ENCODE measurements at regions not wholly inside any gene's neighbourhood (a gene's known extent, or its start where the extent isn't known, plus 50 kb on each side); places are given as distances from the start of the nearest gene placed in this dataset.

DNA sequence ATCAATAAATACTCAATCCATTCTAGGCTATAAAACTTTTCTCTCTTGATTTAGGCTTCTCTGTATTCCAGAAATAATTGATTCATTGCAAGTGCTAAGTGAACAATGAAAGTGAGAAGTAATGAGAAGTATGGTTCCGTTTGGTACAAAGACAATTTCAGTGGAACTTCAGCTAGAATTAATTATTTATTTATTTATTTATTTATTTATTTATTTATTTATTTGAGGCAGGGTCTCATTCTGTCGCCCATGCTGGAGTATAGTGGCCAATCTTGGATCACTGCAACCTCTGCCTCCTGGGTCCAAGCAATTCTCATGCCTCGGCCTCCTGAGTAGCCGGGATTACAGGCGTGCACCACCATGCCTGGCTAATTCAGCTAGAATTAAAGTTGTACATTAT is 262.1 kb downstream of the B3GLCT start:
- Histone ChIP-seq H3K27ac (no peak overlapping the region), H3K4me1 (replicated peaks in 1 of 2) (no peaks in the 10 kb centered on the region), H3K4me3 (no peak overlapping the region), H3K27me3 (no peaks in the 10 kb centered on the region), H3K36me3 (replicated peaks in 1 of 2) (no peaks in the 10 kb centered on the region), H3K9me3 (replicated peaks in 1 of 3) (no peaks in the 10 kb centered on the region)
- DNase-seq: no peak
- intact Hi-C loops (cut with DNase I): no loop called here
- 85 to 89% (median 86%) methylated on average over 5 of the region's 5 CpGs for WGBS, 4 donors
- no peak for TF ChIP-seq POLR2A (IDR thresholded peaks at IDR 0.05)
- TF ChIP-seq, protein P1, sequence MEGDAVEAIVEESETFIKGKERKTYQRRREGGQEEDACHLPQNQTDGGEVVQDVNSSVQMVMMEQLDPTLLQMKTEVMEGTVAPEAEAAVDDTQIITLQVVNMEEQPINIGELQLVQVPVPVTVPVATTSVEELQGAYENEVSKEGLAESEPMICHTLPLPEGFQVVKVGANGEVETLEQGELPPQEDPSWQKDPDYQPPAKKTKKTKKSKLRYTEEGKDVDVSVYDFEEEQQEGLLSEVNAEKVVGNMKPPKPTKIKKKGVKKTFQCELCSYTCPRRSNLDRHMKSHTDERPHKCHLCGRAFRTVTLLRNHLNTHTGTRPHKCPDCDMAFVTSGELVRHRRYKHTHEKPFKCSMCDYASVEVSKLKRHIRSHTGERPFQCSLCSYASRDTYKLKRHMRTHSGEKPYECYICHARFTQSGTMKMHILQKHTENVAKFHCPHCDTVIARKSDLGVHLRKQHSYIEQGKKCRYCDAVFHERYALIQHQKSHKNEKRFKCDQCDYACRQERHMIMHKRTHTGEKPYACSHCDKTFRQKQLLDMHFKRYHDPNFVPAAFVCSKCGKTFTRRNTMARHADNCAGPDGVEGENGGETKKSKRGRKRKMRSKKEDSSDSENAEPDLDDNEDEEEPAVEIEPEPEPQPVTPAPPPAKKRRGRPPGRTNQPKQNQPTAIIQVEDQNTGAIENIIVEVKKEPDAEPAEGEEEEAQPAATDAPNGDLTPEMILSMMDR (IDR thresholded peaks at IDR 0.05): no peak

DNA sequence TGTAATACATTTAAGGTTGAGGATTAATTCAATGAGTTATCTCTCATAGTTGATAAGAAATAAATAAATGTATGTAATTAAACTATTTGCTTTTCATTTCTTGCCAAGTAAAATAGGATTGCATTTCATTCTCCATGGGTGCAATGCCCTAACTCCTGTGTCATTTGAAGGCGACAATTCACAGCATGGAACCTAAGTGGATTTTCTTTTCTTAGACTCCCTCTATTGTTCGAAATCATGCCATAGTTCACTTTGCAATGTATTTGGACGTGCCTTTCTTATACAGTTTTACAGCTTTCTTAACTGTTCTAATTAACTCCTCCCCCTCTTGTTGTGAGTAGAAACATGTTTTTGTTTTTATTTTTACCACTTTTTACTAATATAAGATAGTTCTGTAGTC is 263.0 kb downstream of the B3GLCT start:
- no peaks in the 10 kb centered on the region for H3K9me3 ChIP-seq (replicated peaks in 1 of 3)
- TF ChIP-seq, protein P1 (IDR thresholded peaks at IDR 0.05): no peak
- TF ChIP-seq POLR2A (IDR thresholded peaks at IDR 0.05): no peak
- H3K4me1 ChIP-seq (replicated peaks in 1 of 2): no peaks in the 10 kb centered on the region
- H3K27me3 ChIP-seq: no peaks in the 10 kb centered on the region
- no peak overlapping the region for H3K4me3 ChIP-seq
- no peak for DNase-seq
- H3K36me3 ChIP-seq (replicated peaks in 1 of 2): no peaks in the 10 kb centered on the region
- WGBS, 4 donors: 73 to 85% (median 79%) methylated on average over 3 of the region's 3 CpGs
- H3K27ac ChIP-seq: no peak overlapping the region
- intact Hi-C loops (cut with DNase I): no loop called here

DNA sequence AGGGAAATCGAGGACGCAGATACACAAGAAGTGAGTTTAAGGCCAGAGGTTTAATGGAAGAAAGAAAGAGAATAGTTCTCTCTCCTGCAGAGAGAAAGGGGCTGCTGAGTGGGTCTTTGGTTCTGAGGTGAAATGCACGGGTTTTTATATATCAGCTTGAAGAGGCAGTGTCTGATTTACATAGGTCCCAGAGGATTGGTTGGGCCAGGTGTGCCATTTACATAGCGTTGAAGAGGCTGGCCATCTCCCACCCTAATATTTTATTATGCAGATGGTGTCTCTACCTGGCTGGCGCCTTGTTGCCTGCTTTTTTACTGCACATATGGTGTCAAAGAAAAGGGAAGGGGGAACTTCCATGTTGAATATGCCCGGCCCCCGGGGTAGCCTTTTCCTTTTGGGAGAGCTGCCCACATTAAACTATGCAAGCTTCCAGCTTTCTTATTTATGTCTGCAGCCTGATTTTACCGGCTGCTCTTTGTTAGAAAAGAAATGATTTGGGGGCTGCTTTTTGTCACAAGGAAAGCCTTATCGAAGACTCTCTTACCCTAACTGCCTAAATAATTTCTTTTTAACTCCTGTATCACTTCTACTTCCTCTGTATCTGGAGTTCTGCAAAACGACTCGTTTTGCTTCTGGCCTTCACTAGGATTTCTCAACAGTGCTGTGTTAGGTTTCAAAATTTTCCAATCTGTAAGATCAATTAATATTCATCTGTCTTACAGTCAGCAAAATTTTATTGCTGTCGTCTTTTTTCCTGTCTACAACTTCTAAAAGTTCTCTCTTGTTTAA is 268.5 kb downstream of the B3GLCT start:
- Histone ChIP-seq H3K36me3 (replicated peaks in 1 of 2) (no peaks in the 10 kb centered on the region), H3K27me3 (no peaks in the 10 kb centered on the region), H3K4me3 (no peak overlapping the region), H3K9me3 (replicated peaks in 1 of 3) (no peaks in the 10 kb centered on the region), H3K27ac (no peak overlapping the region), H3K4me1 (replicated peaks in 1 of 2) (no peaks in the 10 kb centered on the region)
- 65 to 74% (median 68%) methylated on average over 12 of the region's 12 CpGs for WGBS, 4 donors
- DNase-seq: no peak
- intact Hi-C loops (cut with DNase I): no loop called here
- no peak for TF ChIP-seq POLR2A (IDR thresholded peaks at IDR 0.05)
- TF ChIP-seq, protein P1 (IDR thresholded peaks at IDR 0.05): no peak

DNA sequence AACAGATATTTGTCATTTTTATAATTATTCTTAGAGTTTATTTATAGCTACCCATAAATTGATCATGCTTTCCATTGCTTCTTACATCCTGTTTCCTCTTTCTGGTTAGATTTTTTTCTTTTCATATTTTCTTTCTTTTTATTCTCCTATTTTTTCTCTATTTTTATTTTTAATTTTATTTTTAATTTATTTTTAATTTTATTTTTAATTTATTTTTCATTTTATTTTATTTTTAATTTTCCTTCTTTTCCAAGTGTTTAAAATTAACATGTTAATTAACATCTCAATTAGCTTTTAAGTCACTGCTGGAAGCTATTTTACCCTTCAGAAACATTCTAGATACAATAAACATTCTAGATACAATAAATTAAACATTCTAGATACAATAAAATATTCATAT is 269.6 kb downstream of the B3GLCT start:
- TF ChIP-seq, protein P1 (IDR thresholded peaks at IDR 0.05): no peak
- no peak for TF ChIP-seq POLR2A (IDR thresholded peaks at IDR 0.05)
- no peak overlapping the region for H3K27ac ChIP-seq
- no peak overlapping the region for H3K4me3 ChIP-seq
- intact Hi-C loops (cut with DNase I): no loop called here
- no peaks in the 10 kb centered on the region for H3K27me3 ChIP-seq
- no peaks in the 10 kb centered on the region for H3K36me3 ChIP-seq (replicated peaks in 1 of 2)
- no peaks in the 10 kb centered on the region for H3K9me3 ChIP-seq (replicated peaks in 1 of 3)
- no peak for DNase-seq
- H3K4me1 ChIP-seq (replicated peaks in 1 of 2): no peaks in the 10 kb centered on the region

Data from adrenal gland (tissue), 9 donors.